NCI-H1417 treated with DMSO at 0.1 percent for 48 hours (cell line): ENCODE measurements at regions not wholly inside any gene's neighbourhood (a gene's known extent, or its start where the extent isn't known, plus 50 kb on each side); places are given as distances from the start of the nearest gene placed in this dataset.

ENCODE experiments used
- DNase-seq: peaks from one replicate; lab custom pipeline; 2025; lab: John Stamatoyannopoulos, UW

- DNase-seq, result no peak
Observed at GRCh38 chr13:71079638-71080037, 787.4 kb downstream of the DACH1 start.

GRCh38 chr13:71068041-71068440, 799.0 kb downstream of the DACH1 start:
- DNase-seq, result no peak

GRCh38 chr13:71067165-71067815, 799.7 kb downstream of the DACH1 start:
- no peak for DNase-seq

- no peak for DNase-seq
Observed at GRCh38 chr13:71056581-71056980, 810.4 kb downstream of the DACH1 start.

- no peak for DNase-seq
Observed at GRCh38 chr13:71055644-71056043, 811.4 kb downstream of the DACH1 start.

GRCh38 chr13:71055047-71055446, 812.0 kb downstream of the DACH1 start:
- no peak for DNase-seq

- DNase-seq, result no peak
Observed at GRCh38 chr13:71054358-71054757, 812.6 kb downstream of the DACH1 start.

- DNase-seq, result no peak
Observed at GRCh38 chr13:71051573-71051972, 815.4 kb downstream of the DACH1 start.

GRCh38 chr13:71046360-71047079, 820.5 kb downstream of the DACH1 start:
- DNase-seq, result no peak

- DNase-seq, result no peak
Observed at GRCh38 chr13:71045101-71045500, 821.9 kb downstream of the DACH1 start.

- DNase-seq, result no peak
Observed at GRCh38 chr13:71039440-71039839, 827.6 kb downstream of the DACH1 start.

GRCh38 chr13:71034018-71034417, 833.0 kb downstream of the DACH1 start:
- no peak for DNase-seq

GRCh38 chr13:71033026-71033425, 834.0 kb downstream of the DACH1 start:
- no peak for DNase-seq

GRCh38 chr13:71030784-71031183, 836.2 kb downstream of the DACH1 start:
- no peak for DNase-seq

- no peak for DNase-seq
Observed at GRCh38 chr13:71028884-71029283, 838.1 kb downstream of the DACH1 start.

GRCh38 chr13:71021825-71022422, 845.1 kb downstream of the DACH1 start:
- DNase-seq, result no peak

GRCh38 chr13:71018995-71019394, 848.0 kb downstream of the DACH1 start:
- DNase-seq, result no peak

GRCh38 chr13:71018544-71018943, 848.5 kb downstream of the DACH1 start:
- DNase-seq, result no peak

- no peak for DNase-seq
Observed at GRCh38 chr13:71017607-71018006, 849.4 kb downstream of the DACH1 start.

GRCh38 chr13:71015516-71015915, 851.5 kb downstream of the DACH1 start:
- DNase-seq, result no peak

- DNase-seq, result no peak
Observed at GRCh38 chr13:71015021-71015420, 852.0 kb downstream of the DACH1 start.

GRCh38 chr13:71005919-71006318, 861.1 kb downstream of the DACH1 start:
- no peak for DNase-seq

GRCh38 chr13:70995338-70995737, 871.7 kb downstream of the DACH1 start:
- no peak for DNase-seq
